Nephron progenitor cell (in vitro differentiated cells): ENCODE measurements at regions not wholly inside any gene's neighbourhood (a gene's known extent, or its start where the extent isn't known, plus 50 kb on each side); places are given as distances from the start of the nearest gene placed in this dataset.

Experiments used
- DNase-seq: peaks from one replicate; pipeline ENCODE4 v3.0.0; 2021
- H3K27ac Mint-ChIP-seq: 2 replicates; pipeline ENCODE4 v1.8.0; 2021; ENCODE audit warnings: mild to moderate bottlenecking, moderate library complexity, mixed read lengths
- H3K27me3 Mint-ChIP-seq: 2 replicates; pipeline ENCODE4 v1.8.0; 2021; ENCODE audit warnings: mild to moderate bottlenecking, low read depth, mixed read lengths; ENCODE audit not compliant: poor library complexity
- H3K36me3 Mint-ChIP-seq: 2 replicates; pipeline ENCODE4 v1.8.0; 2021; ENCODE audit warnings: low read depth, mixed read lengths
- H3K4me1 Mint-ChIP-seq: 2 replicates; pipeline ENCODE4 v1.8.0; 2021; ENCODE audit warnings: mixed read lengths
- H3K4me3 Mint-ChIP-seq: 2 replicates; pipeline ENCODE4 v1.8.0; 2021; ENCODE audit warnings: mild to moderate bottlenecking, moderate library complexity, mixed read lengths
- H3K9me3 Mint-ChIP-seq: 2 replicates; pipeline ENCODE4 v1.8.0; 2021; ENCODE audit warnings: mild to moderate bottlenecking, moderate library complexity, mixed read lengths
- TF ChIP-seq, protein P1 (sequence below): fragments of 200-600 bp; sonication (generic); IDR thresholded peaks from 2 replicates; pipeline ENCODE4 v1.5.0; 2021; ENCODE audit warnings: antibody characterized with exemption

DNA sequence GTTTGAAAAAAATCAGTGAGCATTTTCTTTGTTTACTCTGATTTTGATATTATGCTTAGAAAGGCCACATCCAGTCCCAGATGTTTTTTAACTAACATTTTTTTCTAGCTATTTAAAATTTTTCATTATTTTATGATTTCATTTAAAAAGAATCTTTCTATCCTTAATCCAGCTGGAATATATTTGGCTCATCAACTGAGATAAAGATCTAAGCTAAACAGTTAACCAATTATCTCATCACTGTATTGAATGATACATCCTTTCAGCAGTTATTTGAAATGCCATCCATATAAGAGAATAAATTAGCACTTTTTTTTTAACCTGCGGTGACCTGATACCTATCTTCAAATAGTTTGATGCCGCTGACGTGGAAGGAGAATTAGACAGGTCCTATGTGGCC, 245.5 kb upstream of the COPS8 start:
- H3K4me3 Mint-ChIP-seq = no peak overlapping the region
- TF ChIP-seq, protein P1, sequence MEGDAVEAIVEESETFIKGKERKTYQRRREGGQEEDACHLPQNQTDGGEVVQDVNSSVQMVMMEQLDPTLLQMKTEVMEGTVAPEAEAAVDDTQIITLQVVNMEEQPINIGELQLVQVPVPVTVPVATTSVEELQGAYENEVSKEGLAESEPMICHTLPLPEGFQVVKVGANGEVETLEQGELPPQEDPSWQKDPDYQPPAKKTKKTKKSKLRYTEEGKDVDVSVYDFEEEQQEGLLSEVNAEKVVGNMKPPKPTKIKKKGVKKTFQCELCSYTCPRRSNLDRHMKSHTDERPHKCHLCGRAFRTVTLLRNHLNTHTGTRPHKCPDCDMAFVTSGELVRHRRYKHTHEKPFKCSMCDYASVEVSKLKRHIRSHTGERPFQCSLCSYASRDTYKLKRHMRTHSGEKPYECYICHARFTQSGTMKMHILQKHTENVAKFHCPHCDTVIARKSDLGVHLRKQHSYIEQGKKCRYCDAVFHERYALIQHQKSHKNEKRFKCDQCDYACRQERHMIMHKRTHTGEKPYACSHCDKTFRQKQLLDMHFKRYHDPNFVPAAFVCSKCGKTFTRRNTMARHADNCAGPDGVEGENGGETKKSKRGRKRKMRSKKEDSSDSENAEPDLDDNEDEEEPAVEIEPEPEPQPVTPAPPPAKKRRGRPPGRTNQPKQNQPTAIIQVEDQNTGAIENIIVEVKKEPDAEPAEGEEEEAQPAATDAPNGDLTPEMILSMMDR = no peak
- DNase-seq = no peak
- no peaks in the 10 kb centered on the region for H3K4me1 Mint-ChIP-seq
- peaks cover 13% of the 10 kb centered on the region for H3K27me3 Mint-ChIP-seq
- H3K27ac Mint-ChIP-seq = no peak overlapping the region
- peaks cover 18% of the 10 kb centered on the region for H3K36me3 Mint-ChIP-seq
- H3K9me3 Mint-ChIP-seq = peaks cover 35% of the 10 kb centered on the region

DNA sequence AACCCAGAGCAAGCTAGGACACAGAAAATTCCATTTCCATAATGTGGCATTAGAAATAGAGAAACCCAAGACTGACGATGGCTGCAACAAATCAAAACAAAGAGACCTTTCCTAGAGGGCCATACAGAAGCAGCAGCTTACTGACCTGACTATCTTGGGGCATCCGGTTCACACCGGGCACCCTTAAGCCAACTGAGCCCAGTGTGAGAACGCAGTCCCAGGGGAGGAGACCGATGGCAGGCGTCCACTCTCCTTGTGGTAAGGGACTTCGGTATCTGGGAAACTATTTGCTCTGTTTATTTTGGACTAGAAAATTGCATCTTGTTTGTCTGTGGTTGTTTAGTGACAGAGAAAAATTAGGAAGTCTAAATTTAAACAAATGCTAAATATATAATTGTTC, 244.8 kb upstream of the COPS8 start:
- TF ChIP-seq, protein P1 = no peak
- Mint-ChIP-seq H3K4me3 (no peak overlapping the region), H3K27ac (no peak overlapping the region), H3K9me3 (peaks cover 35% of the 10 kb centered on the region), H3K36me3 (peaks cover 21% of the 10 kb centered on the region), H3K27me3 (peaks cover 13% of the 10 kb centered on the region), H3K4me1 (peaks cover 3% of the 10 kb centered on the region)
- no peak for DNase-seq

DNA sequence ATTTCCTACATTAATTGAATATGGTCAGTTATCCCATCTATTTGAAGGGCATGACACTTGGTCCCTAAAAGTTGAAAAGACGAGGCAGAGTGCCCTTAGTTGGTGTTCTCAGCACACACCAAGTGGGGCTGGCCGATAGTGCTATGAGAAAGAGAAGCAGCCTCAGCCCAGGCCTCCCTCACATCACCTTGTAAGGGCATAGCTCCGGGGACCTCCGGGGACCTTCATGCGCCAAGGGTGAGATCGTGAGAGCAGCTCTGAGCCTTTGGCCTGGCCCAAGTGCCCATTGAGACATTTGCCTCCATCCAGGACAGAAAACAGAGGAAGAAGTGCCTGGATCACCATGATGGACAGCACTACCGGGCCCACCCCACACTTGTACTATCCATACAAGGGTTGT, 244.3 kb upstream of the COPS8 start:
- DNase-seq = no peak
- peaks cover 17% of the 10 kb centered on the region for H3K36me3 Mint-ChIP-seq
- peaks cover 33% of the 10 kb centered on the region for H3K9me3 Mint-ChIP-seq
- TF ChIP-seq, protein P1 = no peak
- H3K4me3 Mint-ChIP-seq = no peak overlapping the region
- peaks cover 13% of the 10 kb centered on the region for H3K27me3 Mint-ChIP-seq
- H3K27ac Mint-ChIP-seq = no peak overlapping the region
- peaks cover 6% of the 10 kb centered on the region for H3K4me1 Mint-ChIP-seq

DNA sequence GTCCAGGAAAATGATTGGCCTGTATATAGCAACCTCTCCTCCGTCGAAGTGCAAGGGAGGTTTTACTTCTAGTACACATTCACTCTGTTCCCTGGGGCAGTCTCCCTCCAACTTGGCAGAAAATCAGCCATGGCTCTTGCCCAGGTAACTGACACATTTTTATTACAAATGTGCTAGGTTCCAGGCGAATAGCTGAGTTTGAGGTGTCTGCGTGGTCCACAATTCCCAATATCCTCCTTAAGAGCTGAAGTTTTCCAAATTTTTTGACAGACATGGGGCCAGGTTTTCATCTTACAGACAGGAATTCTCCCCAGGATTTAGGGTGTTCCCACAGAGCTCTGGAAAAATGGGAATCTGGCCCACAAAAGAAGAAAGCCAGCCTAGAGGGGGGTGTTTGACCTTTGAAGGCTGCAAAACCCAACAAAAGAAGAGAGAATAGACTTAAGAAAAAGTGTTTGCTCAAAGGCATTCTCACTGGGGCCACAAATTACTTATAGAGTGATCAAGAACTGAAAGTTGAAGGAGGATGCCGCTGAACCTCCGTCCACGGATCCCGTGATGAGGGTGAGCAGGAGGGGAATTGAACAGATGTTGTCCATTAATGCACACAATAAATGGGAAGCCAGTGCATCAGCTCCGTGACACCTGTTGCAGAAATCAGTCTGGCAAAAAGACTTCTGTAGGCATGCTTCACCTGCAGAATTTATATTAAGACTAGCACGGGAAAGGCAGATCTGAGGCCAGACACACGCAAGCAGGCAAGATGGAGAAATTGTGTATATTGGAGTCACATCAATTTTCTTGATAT, 242.3 kb upstream of the COPS8 start:
- Mint-ChIP-seq H3K4me1 (peaks cover 23% of the 10 kb centered on the region), H3K27me3 (peaks cover 21% of the 10 kb centered on the region), H3K36me3 (peaks cover 16% of the 10 kb centered on the region), H3K27ac (no peak overlapping the region), H3K9me3 (peaks cover 22% of the 10 kb centered on the region), H3K4me3 (no peak overlapping the region)
- TF ChIP-seq, protein P1 = no peak
- no peak for DNase-seq

DNA sequence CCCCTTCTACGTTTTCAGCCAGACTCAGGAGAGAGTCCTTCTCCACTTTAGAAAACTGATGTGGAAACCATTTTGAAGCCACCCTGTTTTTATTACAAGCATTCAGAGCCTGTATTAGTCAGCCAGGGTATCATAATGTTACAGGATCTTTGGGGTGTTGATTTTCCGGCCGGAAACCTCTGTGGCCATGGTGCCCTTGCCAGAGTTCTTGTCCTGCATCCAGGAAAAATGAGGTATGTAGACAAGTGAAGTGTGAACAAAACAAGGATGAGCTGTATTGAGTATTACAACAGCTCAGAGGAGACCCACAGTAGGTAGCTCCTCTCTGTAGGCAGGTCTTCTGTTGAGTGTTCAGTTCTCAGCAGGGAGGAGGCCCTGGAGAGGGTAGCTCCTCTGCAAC, 241.0 kb upstream of the COPS8 start:
- peaks cover 29% of the 10 kb centered on the region for H3K9me3 Mint-ChIP-seq
- no peak overlapping the region for H3K27ac Mint-ChIP-seq
- peaks cover 16% of the 10 kb centered on the region for H3K36me3 Mint-ChIP-seq
- H3K4me3 Mint-ChIP-seq = no peak overlapping the region
- H3K4me1 Mint-ChIP-seq = peaks cover 26% of the 10 kb centered on the region
- H3K27me3 Mint-ChIP-seq = peaks cover 27% of the 10 kb centered on the region
- no peak for DNase-seq
- TF ChIP-seq, protein P1 = no peak

DNA sequence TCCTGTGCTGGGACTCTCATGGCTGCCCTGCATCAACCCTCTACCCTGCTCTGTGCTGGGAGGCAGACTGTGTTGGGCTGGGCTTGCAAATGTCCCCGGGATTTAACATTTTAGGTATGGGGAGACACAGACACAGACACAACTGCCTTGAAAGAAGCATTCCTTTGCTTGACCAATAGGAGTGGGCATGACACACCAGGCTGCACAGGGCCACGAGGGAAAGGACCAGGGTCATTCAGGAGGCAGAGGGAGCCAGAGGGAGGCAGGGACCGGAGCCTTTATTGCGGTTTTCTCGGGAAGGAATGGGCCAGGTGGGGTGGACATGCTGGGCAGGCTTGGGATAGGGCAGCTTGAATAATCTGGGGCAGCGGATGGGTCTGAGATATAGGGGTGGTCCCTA, 238.7 kb upstream of the COPS8 start:
- DNase-seq = no peak
- H3K4me3 Mint-ChIP-seq = no peak overlapping the region
- peaks cover 32% of the 10 kb centered on the region for H3K9me3 Mint-ChIP-seq
- H3K27me3 Mint-ChIP-seq = peaks cover 34% of the 10 kb centered on the region
- TF ChIP-seq, protein P1 = no peak
- H3K36me3 Mint-ChIP-seq = peaks cover 16% of the 10 kb centered on the region
- no peak overlapping the region for H3K27ac Mint-ChIP-seq
- peaks cover 37% of the 10 kb centered on the region for H3K4me1 Mint-ChIP-seq
